DND-41 (cell line): ENCODE measurements at regions not wholly inside any gene's neighbourhood (a gene's known extent, or its start where the extent isn't known, plus 50 kb on each side); places are given as distances from the start of the nearest gene placed in this dataset.

Source experiments
- ATAC-seq: fragments of 200-7000 bp; cut with Tn5 transposase; 3 replicates; pipeline ENCODE4 v1.9.1; 2021; ENCODE audit warnings: low read depth; ENCODE audit not compliant: insufficient read depth
- DNase-seq: peaks from one replicate; pipeline ENCODE4 v3.0.0-alpha.2; 2020
- H2AFZ ChIP-seq: 2 replicates; pipeline ENCODE4 v1.6.0; 2012; ENCODE audit warnings: low read depth, low read length
- H3K27ac ChIP-seq: 2 replicates; pipeline ENCODE4 v1.5.1; 2012; ENCODE audit warnings: low read length, inconsistent platforms
- H3K27me3 ChIP-seq: fragments of 200-600 bp; sonication (generic); 2 replicates; pipeline ENCODE4 v1.6.0; 2012; ENCODE audit warnings: low read length, mild to moderate bottlenecking, inconsistent platforms; ENCODE audit not compliant: insufficient read depth, poor library complexity
- H3K36me3 ChIP-seq: 2 replicates; pipeline ENCODE4 v1.5.1; 2012; ENCODE audit warnings: low read length, inconsistent platforms; ENCODE audit not compliant: insufficient read depth
- H3K4me1 ChIP-seq: 2 replicates; pipeline ENCODE4 v1.5.1; 2012; ENCODE audit warnings: mild to moderate bottlenecking, low read length; ENCODE audit not compliant: insufficient read depth
- H3K4me2 ChIP-seq: 2 replicates; pipeline ENCODE4 v1.6.0; 2012; ENCODE audit warnings: mild to moderate bottlenecking, moderate library complexity, low read length, inconsistent platforms; ENCODE audit not compliant: insufficient read depth
- H3K4me3 ChIP-seq, 2 experiments: fragments of 200-600 bp in 1 of 2; shearing (Covaris generic) in 1 of 2; 2 replicates each; pipeline ENCODE4 v1.5.1; 2012 to 2016; ENCODE audit warnings: inconsistent platforms in 2 of 2, low read length in 2 of 2, mild to moderate bottlenecking in 2 of 2, low read depth in 1 of 2, moderate library complexity in 1 of 2
- H3K79me2 ChIP-seq: 2 replicates; pipeline ENCODE4 v1.6.0; 2012; ENCODE audit warnings: low read length, inconsistent platforms; ENCODE audit not compliant: insufficient read depth
- H3K9ac ChIP-seq: 2 replicates; pipeline ENCODE4 v1.6.0; 2012; ENCODE audit warnings: low read depth, mild to moderate bottlenecking, inconsistent platforms, low read length, moderate library complexity
- H3K9me3 ChIP-seq: 2 replicates; pipeline ENCODE4 v1.5.1; 2012; ENCODE audit warnings: low read length, moderate library complexity, mild to moderate bottlenecking, inconsistent platforms; ENCODE audit not compliant: insufficient read depth, severe bottlenecking
- H4K20me1 ChIP-seq: 2 replicates; pipeline ENCODE4 v1.6.0; 2012; ENCODE audit warnings: low read length; ENCODE audit not compliant: insufficient read depth
- CTCF ChIP-seq: IDR thresholded peaks from 2 replicates; pipeline ENCODE4 v1.5.1; 2012; ENCODE audit warnings: borderline replicate concordance, low read length, moderate library complexity, mild to moderate bottlenecking; ENCODE audit not compliant: poor library complexity, severe bottlenecking; ENCODE audit errors: extremely low read depth
- EZH2 ChIP-seq: IDR thresholded peaks from 3 replicates; pipeline ENCODE4 v1.6.1; 2012; ENCODE audit warnings: borderline replicate concordance, low read depth, mild to moderate bottlenecking, moderate library complexity, low read length, inconsistent platforms; ENCODE audit not compliant: severe bottlenecking

DNA sequence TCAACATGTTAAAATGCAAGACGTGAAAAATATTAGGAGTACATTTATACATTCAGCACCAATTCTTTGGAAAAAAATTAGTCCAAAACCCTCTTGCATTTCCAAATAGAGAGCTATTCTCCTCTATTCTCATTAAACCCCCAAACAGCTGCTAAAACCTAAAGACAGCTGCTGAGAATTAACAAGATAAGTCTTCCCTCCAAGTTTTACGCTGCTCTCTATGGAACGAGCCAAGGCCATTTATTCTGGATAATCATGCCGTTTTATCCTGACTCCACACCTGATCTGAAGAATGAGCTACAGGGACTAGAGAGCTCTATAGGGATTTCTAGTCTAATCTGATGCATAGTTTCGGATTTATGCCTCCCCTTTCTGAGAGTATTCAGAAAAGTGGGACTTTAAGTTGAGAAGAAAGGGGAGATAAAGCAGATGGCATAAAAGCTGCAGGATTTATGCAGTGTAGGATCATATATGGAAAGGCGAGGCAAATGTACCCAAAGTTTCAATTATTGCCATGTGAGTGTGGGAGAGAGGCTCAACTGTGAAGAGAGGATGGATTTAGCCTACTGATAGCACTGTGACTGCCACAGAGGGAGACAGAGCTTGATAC lies 64.7 kb upstream of the HS3ST5 start:
- no peaks in the 10 kb centered on the region for H4K20me1 ChIP-seq
- H3K4me3 ChIP-seq, result no peak overlapping the region
- H3K27ac ChIP-seq, result no peak overlapping the region
- H2AFZ ChIP-seq, result no peak overlapping the region
- no peaks in the 10 kb centered on the region for H3K36me3 ChIP-seq
- no peaks in the 10 kb centered on the region for H3K27me3 ChIP-seq
- H3K79me2 ChIP-seq, result no peaks in the 10 kb centered on the region
- no peak overlapping the region for H3K4me2 ChIP-seq
- H3K9ac ChIP-seq, result no peak overlapping the region
- no peaks in the 10 kb centered on the region for H3K9me3 ChIP-seq
- TF ChIP-seq EZH2, result no peak
- no peak for TF ChIP-seq CTCF
- H3K4me1 ChIP-seq, result no peaks in the 10 kb centered on the region
- DNase-seq (no peak), ATAC-seq (no peak)

DNA sequence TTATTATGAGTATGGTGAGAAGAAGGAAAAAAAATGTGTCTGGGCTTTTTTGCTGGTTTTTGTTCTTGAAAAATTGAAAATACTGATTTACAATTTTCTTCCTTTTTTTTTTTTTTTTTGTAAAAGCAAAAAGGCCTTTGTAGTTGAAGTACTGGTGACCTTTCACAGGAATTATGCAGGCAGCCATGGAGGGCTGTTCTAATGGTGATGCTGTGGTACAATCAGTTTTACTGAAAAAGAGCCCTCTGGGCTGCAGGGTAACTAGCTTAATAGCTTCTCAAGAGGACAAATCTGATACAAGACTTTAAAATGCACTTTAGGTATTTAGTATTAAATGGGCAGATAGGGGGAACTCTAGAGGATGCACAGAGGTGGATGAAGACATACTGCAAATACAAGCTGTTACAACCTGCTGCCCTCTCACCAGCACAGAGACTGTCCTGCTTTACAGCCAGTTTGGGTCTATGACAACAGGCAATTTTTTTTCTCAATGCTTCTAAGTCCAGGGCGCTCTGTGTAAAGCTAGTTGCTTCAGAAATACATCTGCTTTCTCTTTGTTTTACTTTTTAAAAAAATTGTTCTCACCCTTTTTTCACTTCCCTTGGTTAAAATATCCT lies 61.6 kb upstream of the HS3ST5 start:
- ATAC-seq, result no peak
- Histone ChIP-seq H4K20me1 (no peaks in the 10 kb centered on the region), H3K36me3 (no peaks in the 10 kb centered on the region), H3K9me3 (no peaks in the 10 kb centered on the region), H3K4me1 (no peaks in the 10 kb centered on the region), H2AFZ (no peak overlapping the region), H3K27me3 (no peaks in the 10 kb centered on the region), H3K79me2 (no peaks in the 10 kb centered on the region), H3K9ac (no peak overlapping the region), H3K4me3 (no peak overlapping the region), H3K27ac (no peak overlapping the region), H3K4me2 (no peak overlapping the region)
- TF ChIP-seq CTCF (no peak), EZH2 (no peak)
- no peak for DNase-seq

DNA sequence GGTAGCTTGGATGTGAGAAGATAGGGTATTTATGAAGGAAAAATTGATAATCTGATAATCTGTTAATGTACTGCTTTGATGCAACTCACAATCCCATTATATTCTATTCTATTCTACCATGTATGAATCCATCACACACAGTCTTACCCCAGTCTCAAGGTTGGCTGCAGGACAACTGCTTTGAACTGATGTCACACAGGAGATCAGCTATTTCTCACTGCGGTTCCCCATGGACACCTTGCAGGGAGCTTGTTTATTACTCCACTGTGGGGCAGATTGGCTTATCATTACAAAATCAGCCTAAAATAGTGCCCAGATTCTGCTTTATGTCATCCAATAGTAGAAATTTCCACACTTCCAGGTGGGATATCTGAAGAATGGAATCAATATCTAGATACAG lies 61.0 kb upstream of the HS3ST5 start:
- no peak overlapping the region for H3K4me2 ChIP-seq
- no peaks in the 10 kb centered on the region for H3K9me3 ChIP-seq
- no peak overlapping the region for H3K9ac ChIP-seq
- H3K27ac ChIP-seq, result no peak overlapping the region
- ATAC-seq (no peak), DNase-seq (no peak)
- H3K27me3 ChIP-seq, result no peaks in the 10 kb centered on the region
- H3K4me1 ChIP-seq, result no peaks in the 10 kb centered on the region
- H2AFZ ChIP-seq, result no peak overlapping the region
- no peaks in the 10 kb centered on the region for H3K36me3 ChIP-seq
- no peak overlapping the region for H3K4me3 ChIP-seq
- H3K79me2 ChIP-seq, result no peaks in the 10 kb centered on the region
- H4K20me1 ChIP-seq, result no peaks in the 10 kb centered on the region
- TF ChIP-seq CTCF (no peak), EZH2 (no peak)
